ENCODE measurements at regions not wholly inside any gene's neighbourhood (a gene's known extent, or its start where the extent isn't known, plus 50 kb on each side); places are given as distances from the start of the nearest gene placed in this dataset.

- Mint-ChIP-seq H3K9me3 (no peaks in the 10 kb centered on the region), H3K4me1 (no peaks in the 10 kb centered on the region), H3K27ac (ENCODE audit: low read depth) (no peak overlapping the region), H3K4me3 (no peak overlapping the region), H3K27me3 (no peaks in the 10 kb centered on the region), H3K36me3 (ENCODE audit: insufficient read depth) (no peaks in the 10 kb centered on the region)
- DNase-seq (ENCODE audit: low spot score in 2 of 2) (no peak), ATAC-seq (replicated peaks; ENCODE audit: extremely low read depth, poor library complexity, severe bottlenecking) (no peak)
Measured at GRCh38 chr2:18242716-18243115, 317.7 kb downstream of the RDH14 start.

DNA sequence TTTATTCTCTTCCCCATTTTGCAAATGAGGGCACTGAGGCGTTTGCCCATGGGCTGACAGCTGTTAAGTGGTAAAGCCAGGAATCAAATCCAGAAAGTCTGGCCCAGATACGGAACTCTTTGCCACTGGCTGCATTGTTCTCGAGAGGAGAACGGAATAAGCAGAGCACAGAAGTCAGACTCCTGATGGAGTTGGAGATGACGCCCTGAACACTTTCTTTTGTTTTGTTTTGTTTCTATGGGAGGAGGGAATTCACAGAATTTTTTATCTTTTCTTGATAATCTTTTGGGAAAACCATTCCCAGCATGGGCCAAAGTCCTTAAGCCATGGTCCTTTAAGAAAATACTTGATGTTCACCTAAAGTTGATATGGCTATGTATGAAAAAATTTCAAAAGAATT, 322.2 kb downstream of the RDH14 start:
- Mint-ChIP-seq H3K4me3 (no peak overlapping the region), H3K36me3 (ENCODE audit: insufficient read depth) (no peaks in the 10 kb centered on the region), H3K27ac (ENCODE audit: low read depth) (no peak overlapping the region), H3K27me3 (no peaks in the 10 kb centered on the region), H3K9me3 (no peaks in the 10 kb centered on the region), H3K4me1 (no peaks in the 10 kb centered on the region)
- ATAC-seq (replicated peaks; ENCODE audit: extremely low read depth, poor library complexity, severe bottlenecking), result no peak
- DNase-seq (ENCODE audit: low spot score in 2 of 2), result no peak

- H3K27ac Mint-ChIP-seq (ENCODE audit: low read depth), result no peak overlapping the region
- no peaks in the 10 kb centered on the region for H3K27me3 Mint-ChIP-seq
- ATAC-seq (replicated peaks; ENCODE audit: extremely low read depth, poor library complexity, severe bottlenecking), result no peak
Measured at GRCh38 chr2:18237298-18237697, 323.2 kb downstream of the RDH14 start.

GRCh38 chr2:18232731-18233438, 327.6 kb downstream of the RDH14 start:
- ATAC-seq (replicated peaks; ENCODE audit: extremely low read depth, poor library complexity, severe bottlenecking), result no peak
- H3K27me3 Mint-ChIP-seq, result no peaks in the 10 kb centered on the region
- H3K9me3 Mint-ChIP-seq, result no peaks in the 10 kb centered on the region
- H3K4me3 Mint-ChIP-seq, result no peak overlapping the region
- H3K36me3 Mint-ChIP-seq (ENCODE audit: insufficient read depth), result no peaks in the 10 kb centered on the region
- H3K27ac Mint-ChIP-seq (ENCODE audit: low read depth), result no peak overlapping the region
- DNase-seq (ENCODE audit: low spot score in 2 of 2), result no peak
- H3K4me1 Mint-ChIP-seq, result no peaks in the 10 kb centered on the region

More at GRCh38 chr2:18237298-18237697, 323.2 kb downstream of the RDH14 start:
- Mint-ChIP-seq H3K4me1 (no peaks in the 10 kb centered on the region), H3K9me3 (no peaks in the 10 kb centered on the region), H3K4me3 (no peak overlapping the region), H3K36me3 (ENCODE audit: insufficient read depth) (no peaks in the 10 kb centered on the region)
- DNase-seq (ENCODE audit: low spot score in 2 of 2), result no peak

GRCh38 chr2:18230668-18231067, 329.8 kb downstream of the RDH14 start:
- H3K27me3 Mint-ChIP-seq, result no peaks in the 10 kb centered on the region
- no peak for ATAC-seq (replicated peaks; ENCODE audit: extremely low read depth, poor library complexity, severe bottlenecking)
- no peak overlapping the region for H3K27ac Mint-ChIP-seq (ENCODE audit: low read depth)
- no peak for DNase-seq (ENCODE audit: low spot score in 2 of 2)
- H3K4me3 Mint-ChIP-seq, result no peak overlapping the region
- H3K36me3 Mint-ChIP-seq (ENCODE audit: insufficient read depth), result no peaks in the 10 kb centered on the region
- H3K4me1 Mint-ChIP-seq, result no peaks in the 10 kb centered on the region
- no peaks in the 10 kb centered on the region for H3K9me3 Mint-ChIP-seq

DNA sequence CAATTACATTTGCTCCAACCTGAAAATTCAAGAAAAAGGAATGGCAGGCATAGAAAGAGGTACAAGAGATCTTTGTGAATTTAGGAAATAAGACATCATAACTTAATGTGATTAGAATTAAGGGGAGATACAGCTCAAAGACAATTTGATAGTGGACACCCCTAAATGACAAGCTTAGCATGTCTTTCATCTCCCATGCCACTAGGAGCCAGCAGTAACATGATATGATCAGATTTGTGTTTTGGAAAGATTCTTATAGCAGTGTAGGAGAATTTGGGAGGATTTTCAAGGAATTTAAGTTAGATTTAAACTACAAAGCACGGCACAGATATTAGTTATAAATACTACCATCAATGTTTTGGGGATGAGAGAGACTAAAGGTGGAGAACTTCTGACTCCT, 340.8 kb downstream of the RDH14 start:
- no peak overlapping the region for H3K4me3 Mint-ChIP-seq
- no peaks in the 10 kb centered on the region for H3K27me3 Mint-ChIP-seq
- DNase-seq (ENCODE audit: low spot score in 2 of 2) (no peak), ATAC-seq (replicated peaks; ENCODE audit: extremely low read depth, poor library complexity, severe bottlenecking) (no peak)
- peaks cover 7% of the 10 kb centered on the region for H3K9me3 Mint-ChIP-seq
- H3K27ac Mint-ChIP-seq (ENCODE audit: low read depth), result no peak overlapping the region
- H3K36me3 Mint-ChIP-seq (ENCODE audit: insufficient read depth), result no peaks in the 10 kb centered on the region
- H3K4me1 Mint-ChIP-seq, result no peaks in the 10 kb centered on the region

GRCh38 chr2:18218160-18218933, 339.9 kb downstream of the KCNS3 start:
- H3K4me3 Mint-ChIP-seq, result no peak overlapping the region
- no peaks in the 10 kb centered on the region for H3K36me3 Mint-ChIP-seq (ENCODE audit: insufficient read depth)
- no peaks in the 10 kb centered on the region for H3K4me1 Mint-ChIP-seq
- peaks cover 7% of the 10 kb centered on the region for H3K9me3 Mint-ChIP-seq
- DNase-seq (ENCODE audit: low spot score in 2 of 2) (no peak), ATAC-seq (replicated peaks; ENCODE audit: extremely low read depth, poor library complexity, severe bottlenecking) (no peak)
- H3K27me3 Mint-ChIP-seq, result no peaks in the 10 kb centered on the region
- H3K27ac Mint-ChIP-seq (ENCODE audit: low read depth), result no peak overlapping the region

DNA sequence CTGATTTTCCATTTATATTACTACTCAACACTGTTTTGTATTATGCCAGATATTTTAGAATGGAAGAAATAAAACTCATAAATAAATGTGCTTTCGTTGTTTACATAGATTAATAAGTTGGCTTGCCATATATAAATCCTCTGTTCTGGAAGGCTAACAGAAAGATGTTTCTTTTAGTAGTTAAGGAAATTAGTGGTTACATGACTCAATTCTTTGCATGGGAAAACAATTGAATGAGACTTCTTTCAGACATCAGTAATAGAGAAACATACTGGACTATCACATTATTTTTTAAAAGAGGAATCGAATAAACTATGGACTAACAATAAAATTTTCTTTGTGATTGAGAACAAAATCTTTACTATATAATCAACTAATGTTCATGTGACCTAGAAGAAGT, 336.5 kb downstream of the KCNS3 start:
- Mint-ChIP-seq H3K27ac (ENCODE audit: low read depth) (no peak overlapping the region), H3K27me3 (no peaks in the 10 kb centered on the region), H3K9me3 (peaks cover 7% of the 10 kb centered on the region), H3K4me1 (no peaks in the 10 kb centered on the region), H3K36me3 (ENCODE audit: insufficient read depth) (no peaks in the 10 kb centered on the region), H3K4me3 (no peak overlapping the region)
- ATAC-seq (replicated peaks; ENCODE audit: extremely low read depth, poor library complexity, severe bottlenecking), result no peak
- no peak for DNase-seq (ENCODE audit: low spot score in 2 of 2)

DNA sequence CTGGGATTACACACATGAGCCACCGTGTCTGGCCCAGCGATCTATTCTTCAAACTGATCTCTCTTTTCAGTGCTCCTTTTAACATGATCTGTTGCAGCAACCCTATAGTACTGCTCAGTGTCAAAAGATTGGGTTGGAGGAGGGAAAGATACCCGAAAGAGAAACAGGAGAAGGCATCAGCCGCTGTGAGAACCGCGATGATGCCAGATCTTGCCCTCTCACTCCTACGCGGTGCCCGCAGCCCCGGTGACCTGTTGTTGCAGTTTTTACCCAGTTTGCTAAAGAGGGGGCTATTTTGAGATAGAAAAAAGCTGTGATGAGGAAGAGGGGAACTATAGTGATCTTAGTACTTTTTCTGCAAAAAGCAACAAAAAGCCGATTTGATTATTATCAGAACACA, 335.5 kb downstream of the KCNS3 start:
- Mint-ChIP-seq H3K4me1 (no peaks in the 10 kb centered on the region), H3K36me3 (ENCODE audit: insufficient read depth) (no peaks in the 10 kb centered on the region), H3K27me3 (no peaks in the 10 kb centered on the region), H3K9me3 (peaks cover 7% of the 10 kb centered on the region), H3K27ac (ENCODE audit: low read depth) (no peak overlapping the region), H3K4me3 (no peak overlapping the region)
- ATAC-seq (replicated peaks; ENCODE audit: extremely low read depth, poor library complexity, severe bottlenecking) (no peak), DNase-seq (ENCODE audit: low spot score in 2 of 2) (no peak)

GRCh38 chr2:18209934-18210639, 331.6 kb downstream of the KCNS3 start:
- no peak overlapping the region for H3K4me3 Mint-ChIP-seq
- DNase-seq (ENCODE audit: low spot score in 2 of 2) (no peak), ATAC-seq (replicated peaks; ENCODE audit: extremely low read depth, poor library complexity, severe bottlenecking) (no peak)
- H3K9me3 Mint-ChIP-seq, result peaks cover 6% of the 10 kb centered on the region
- H3K4me1 Mint-ChIP-seq, result no peaks in the 10 kb centered on the region
- H3K27ac Mint-ChIP-seq (ENCODE audit: low read depth), result no peak overlapping the region
- no peaks in the 10 kb centered on the region for H3K27me3 Mint-ChIP-seq
- H3K36me3 Mint-ChIP-seq (ENCODE audit: insufficient read depth), result no peaks in the 10 kb centered on the region

DNA sequence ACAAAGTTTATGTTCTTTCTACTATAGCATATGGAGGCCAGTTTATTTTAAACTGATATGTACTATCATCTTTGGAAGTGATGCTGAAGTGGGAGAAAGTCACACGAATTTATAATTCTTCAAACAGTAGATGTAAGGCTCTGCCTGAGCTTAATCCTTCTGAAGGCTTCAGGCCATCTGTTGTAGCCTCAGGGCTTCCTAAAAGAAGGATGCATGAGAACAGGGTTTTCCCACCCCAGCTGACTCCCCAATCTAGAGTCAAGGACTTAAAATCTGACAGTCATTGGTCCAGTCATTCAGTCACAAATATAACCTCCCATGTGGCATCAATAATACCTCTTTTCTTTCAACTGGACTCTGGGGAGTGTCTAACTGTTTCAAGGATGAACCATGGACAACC, 330.5 kb downstream of the KCNS3 start:
- peaks cover 6% of the 10 kb centered on the region for H3K9me3 Mint-ChIP-seq
- DNase-seq (ENCODE audit: low spot score in 2 of 2), result no peak
- H3K4me1 Mint-ChIP-seq, result no peaks in the 10 kb centered on the region
- no peaks in the 10 kb centered on the region for H3K27me3 Mint-ChIP-seq
- no peak for ATAC-seq (replicated peaks; ENCODE audit: extremely low read depth, poor library complexity, severe bottlenecking)
- H3K4me3 Mint-ChIP-seq, result no peak overlapping the region
- no peaks in the 10 kb centered on the region for H3K36me3 Mint-ChIP-seq (ENCODE audit: insufficient read depth)
- no peak overlapping the region for H3K27ac Mint-ChIP-seq (ENCODE audit: low read depth)

- no peak overlapping the region for H3K4me3 Mint-ChIP-seq
- peaks cover under 1% of the 10 kb centered on the region for H3K9me3 Mint-ChIP-seq
- DNase-seq (ENCODE audit: low spot score in 2 of 2), result no peak
- no peak overlapping the region for H3K27ac Mint-ChIP-seq (ENCODE audit: low read depth)
- H3K4me1 Mint-ChIP-seq, result no peaks in the 10 kb centered on the region
- H3K36me3 Mint-ChIP-seq (ENCODE audit: insufficient read depth), result no peaks in the 10 kb centered on the region
- ATAC-seq (replicated peaks; ENCODE audit: extremely low read depth, poor library complexity, severe bottlenecking), result no peak
- peaks cover 8% of the 10 kb centered on the region for H3K27me3 Mint-ChIP-seq
Measured at GRCh38 chr2:18200771-18201170, 322.3 kb downstream of the KCNS3 start.

- Mint-ChIP-seq H3K27ac (ENCODE audit: low read depth) (no peak overlapping the region), H3K36me3 (ENCODE audit: insufficient read depth) (no peaks in the 10 kb centered on the region), H3K4me1 (no peaks in the 10 kb centered on the region), H3K4me3 (no peak overlapping the region), H3K27me3 (peaks cover 8% of the 10 kb centered on the region), H3K9me3 (no peaks in the 10 kb centered on the region)
- DNase-seq (ENCODE audit: low spot score in 2 of 2) (no peak), ATAC-seq (replicated peaks; ENCODE audit: extremely low read depth, poor library complexity, severe bottlenecking) (no peak)
Measured at GRCh38 chr2:18198677-18199076, 320.2 kb downstream of the KCNS3 start.

All from central memory CD8-positive, alpha-beta T cell (primary cell).